AG04449 (cell line): ENCODE measurements at regions not wholly inside any gene's neighbourhood (a gene's known extent, or its start where the extent isn't known, plus 50 kb on each side); places are given as distances from the start of the nearest gene placed in this dataset.

Experiments used
- CTCF ChIA-PET: fragments of 350-600 bp; formaldehyde crosslinking; extraction: SDS; loops from one replicate; lab custom pipeline; 2021; ENCODE audit warnings: antibody characterized with exemption; lab: Yijun Ruan, JAX
- POLR2A ChIA-PET: fragments of 400-600, 350-600 bp; formaldehyde crosslinking; extraction: SDS; loops from one replicate; lab custom pipeline; 2020; ENCODE audit warnings: antibody characterized with exemption, inconsistent platforms; lab: Yijun Ruan, JAX
- DNase-seq: peaks from one replicate; pipeline ENCODE4 v3.0.0-alpha.2; 2010; ENCODE audit warnings: low read depth, low spot score
- H3K4me3 ChIP-seq: 2 replicates; pipeline ENCODE4 v1.5.1; 2011; ENCODE audit warnings: low read depth, mild to moderate bottlenecking, control low read depth, low read length
- TF ChIP-seq, protein P1 (sequence below): IDR thresholded peaks from one replicate; pipeline ENCODE4 v1.5.1; 2011; ENCODE audit warnings: mild to moderate bottlenecking, moderate library complexity, low read length, control low read depth, inconsistent platforms; ENCODE audit not compliant: insufficient read depth; ENCODE audit errors: missing control alignments

DNA sequence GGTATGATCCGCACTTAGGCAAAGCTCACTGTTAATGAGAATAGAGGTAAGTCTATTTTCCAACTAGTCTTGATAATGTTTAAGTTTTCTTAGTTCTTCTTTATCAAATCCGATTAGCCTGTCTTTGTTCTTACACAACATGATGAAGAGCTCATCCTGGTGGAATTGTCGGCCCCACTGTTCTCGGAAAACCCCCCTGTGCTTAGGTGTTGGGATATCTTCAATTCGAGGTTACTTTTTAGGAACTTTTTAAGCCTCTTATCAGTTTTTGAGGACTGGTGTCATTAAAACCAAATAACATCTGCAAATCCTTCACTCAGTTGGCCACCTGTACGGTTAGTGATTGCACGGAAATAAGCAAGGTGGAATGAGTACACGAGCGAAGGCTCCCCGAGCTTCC is 60.7 kb upstream of the KIF26B start:
- CTCF ChIA-PET, result interaction anchor here (1.2 kb wide), 1 partner anchor 58 kb away, joined by 3 read pairs; no protein-coding TSS in a partner anchor
- no peak for DNase-seq
- POLR2A ChIA-PET, result no interaction called here
- no peak overlapping the region for H3K4me3 ChIP-seq
- TF ChIP-seq, protein P1, sequence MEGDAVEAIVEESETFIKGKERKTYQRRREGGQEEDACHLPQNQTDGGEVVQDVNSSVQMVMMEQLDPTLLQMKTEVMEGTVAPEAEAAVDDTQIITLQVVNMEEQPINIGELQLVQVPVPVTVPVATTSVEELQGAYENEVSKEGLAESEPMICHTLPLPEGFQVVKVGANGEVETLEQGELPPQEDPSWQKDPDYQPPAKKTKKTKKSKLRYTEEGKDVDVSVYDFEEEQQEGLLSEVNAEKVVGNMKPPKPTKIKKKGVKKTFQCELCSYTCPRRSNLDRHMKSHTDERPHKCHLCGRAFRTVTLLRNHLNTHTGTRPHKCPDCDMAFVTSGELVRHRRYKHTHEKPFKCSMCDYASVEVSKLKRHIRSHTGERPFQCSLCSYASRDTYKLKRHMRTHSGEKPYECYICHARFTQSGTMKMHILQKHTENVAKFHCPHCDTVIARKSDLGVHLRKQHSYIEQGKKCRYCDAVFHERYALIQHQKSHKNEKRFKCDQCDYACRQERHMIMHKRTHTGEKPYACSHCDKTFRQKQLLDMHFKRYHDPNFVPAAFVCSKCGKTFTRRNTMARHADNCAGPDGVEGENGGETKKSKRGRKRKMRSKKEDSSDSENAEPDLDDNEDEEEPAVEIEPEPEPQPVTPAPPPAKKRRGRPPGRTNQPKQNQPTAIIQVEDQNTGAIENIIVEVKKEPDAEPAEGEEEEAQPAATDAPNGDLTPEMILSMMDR, result no peak

- DNase-seq, result no peak
- ChIA-PET CTCF (interaction anchor here (0.7 to 2.2 kb wide), 4 partner anchors 9 to 1359 kb away, joined by 3 to 8 read pairs (median 3); no protein-coding TSS in a partner anchor), POLR2A (no interaction called here)
Observed at GRCh38 chr1:245092638-245092976, 62.2 kb upstream of the KIF26B start.

DNA sequence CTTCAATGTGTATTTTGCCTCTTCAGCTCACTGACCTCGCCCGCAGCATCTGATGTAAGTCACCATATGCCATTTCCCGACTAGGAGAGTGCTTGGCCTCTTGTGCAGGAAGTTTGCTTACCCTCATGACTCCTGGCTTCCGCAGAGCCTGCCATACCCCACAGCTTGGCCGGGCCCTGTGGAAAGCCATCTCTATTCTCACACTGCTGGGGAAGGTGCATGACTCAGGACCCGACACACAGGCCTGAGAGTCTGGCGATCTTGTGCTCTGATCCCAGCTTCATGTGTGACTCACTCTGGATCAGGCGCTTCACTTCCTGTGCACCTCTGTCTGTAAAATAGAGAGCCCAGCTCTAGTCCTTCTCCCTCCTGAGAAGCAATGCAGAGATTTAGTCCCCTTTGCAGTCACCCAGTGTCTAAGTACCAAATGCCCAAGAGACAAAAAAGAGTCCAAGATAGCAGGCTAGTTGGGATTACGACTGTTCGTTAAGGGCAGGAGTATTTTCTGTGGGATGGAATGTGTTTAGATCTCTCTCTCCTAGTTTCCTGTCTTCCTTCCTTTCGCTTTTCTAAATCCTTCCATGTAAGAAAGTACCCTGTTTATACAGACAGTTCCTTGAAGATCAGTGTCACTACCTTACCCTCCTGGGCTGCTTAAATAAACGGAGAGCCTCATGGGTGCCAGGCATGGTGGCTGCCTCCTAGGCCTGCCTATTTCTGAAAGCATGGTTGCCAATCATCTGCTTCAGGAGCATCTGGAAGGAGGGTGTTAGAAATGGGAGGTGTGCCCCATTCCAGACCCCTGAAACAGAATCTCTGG is 62.8 kb upstream of the KIF26B start:
- no peak overlapping the region; the same call in 1 of the 2 replicates for H3K4me3 ChIP-seq
- DNase-seq, result peak; percentile 86
- ChIA-PET POLR2A (interaction anchor here (0.6 to 0.8 kb wide), 2 partner anchors 122 to 1524 kb away, joined by 3 read pairs; a partner anchor contains a TSS), CTCF (interaction anchor here (1.1 to 2.2 kb wide), 5 partner anchors 9 to 105 kb away, joined by 3 to 8 read pairs (median 3); no protein-coding TSS in a partner anchor)
- TF ChIP-seq, protein P1, result no peak

More at GRCh38 chr1:245092638-245092976, 62.2 kb upstream of the KIF26B start:
- H3K4me3 ChIP-seq, result no peak overlapping the region
- TF ChIP-seq, protein P1, result no peak

- ChIA-PET CTCF (interaction anchor here (1.1 to 2.2 kb wide), 4 partner anchors 9 to 54 kb away, joined by 3 to 8 read pairs (median 4); no protein-coding TSS in a partner anchor), POLR2A (interaction anchor here (0.8 kb wide), 1 partner anchor 122 kb away, joined by 3 read pairs; a partner anchor contains a TSS)
- DNase-seq, result no peak
Observed at GRCh38 chr1:245091171-245091621, 63.6 kb upstream of the KIF26B start.

GRCh38 chr1:245090491-245091090 is 64.2 kb upstream of the KIF26B start:
- DNase-seq, result no peak
- H3K4me3 ChIP-seq, result no peak overlapping the region
- TF ChIP-seq, protein P1, result no peak
- ChIA-PET CTCF (interaction anchor here (1.5 to 2.2 kb wide), 3 partner anchors 8 to 55 kb away, joined by 3 to 8 read pairs (median 4); no protein-coding TSS in a partner anchor), POLR2A (no interaction called here)

More at GRCh38 chr1:245091171-245091621, 63.6 kb upstream of the KIF26B start:
- no peak overlapping the region for H3K4me3 ChIP-seq
- TF ChIP-seq, protein P1, result no peak
